NCI-H748 treated with DMSO at 0.1 percent for 48 hours (cell line): ENCODE measurements at regions not wholly inside any gene's neighbourhood (a gene's known extent, or its start where the extent isn't known, plus 50 kb on each side); places are given as distances from the start of the nearest gene placed in this dataset.

Experiments
- DNase-seq: peaks from one replicate; lab custom pipeline; 2025; lab: John Stamatoyannopoulos, UW

DNA sequence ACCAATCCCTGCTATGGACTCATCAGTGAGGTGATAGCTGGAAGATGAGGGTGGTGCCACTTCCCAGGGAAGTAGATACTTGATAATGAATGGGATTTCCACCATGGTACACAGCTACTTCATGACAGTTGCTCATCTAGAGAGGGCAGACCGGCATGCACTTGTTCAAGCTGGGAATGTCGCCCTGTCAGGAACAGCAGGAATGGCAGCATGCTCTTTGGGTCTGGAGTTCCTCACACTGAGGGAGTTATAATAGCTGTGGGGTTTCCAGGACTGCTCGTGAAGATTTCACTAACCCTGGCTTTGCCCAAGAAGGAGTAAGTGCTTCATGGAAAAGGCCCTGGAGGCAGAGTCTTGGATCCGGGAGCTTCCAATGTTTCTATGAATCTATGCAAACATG lies 129.2 kb downstream of the PSMG1 start:
- no peak for DNase-seq

DNA sequence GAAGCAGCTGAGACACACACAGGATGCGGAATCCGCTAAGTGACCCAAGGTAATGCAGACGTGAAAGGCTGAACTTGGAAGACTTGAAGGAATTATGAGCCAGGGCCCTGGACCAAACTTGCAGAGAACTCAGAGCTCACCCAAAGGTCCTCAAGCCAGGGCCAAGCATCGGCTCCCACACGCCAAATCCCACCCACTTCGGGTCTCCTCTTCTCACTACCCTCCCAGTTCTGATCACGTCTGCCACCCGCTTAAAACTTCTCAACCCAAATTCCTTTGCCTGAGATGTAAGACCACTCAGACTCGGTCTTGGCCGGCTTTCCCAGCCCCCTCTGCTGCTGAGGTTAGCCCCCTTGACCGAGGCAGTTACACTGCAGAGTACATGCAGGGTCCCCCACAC lies 130.1 kb downstream of the PSMG1 start:
- no peak for DNase-seq

DNA sequence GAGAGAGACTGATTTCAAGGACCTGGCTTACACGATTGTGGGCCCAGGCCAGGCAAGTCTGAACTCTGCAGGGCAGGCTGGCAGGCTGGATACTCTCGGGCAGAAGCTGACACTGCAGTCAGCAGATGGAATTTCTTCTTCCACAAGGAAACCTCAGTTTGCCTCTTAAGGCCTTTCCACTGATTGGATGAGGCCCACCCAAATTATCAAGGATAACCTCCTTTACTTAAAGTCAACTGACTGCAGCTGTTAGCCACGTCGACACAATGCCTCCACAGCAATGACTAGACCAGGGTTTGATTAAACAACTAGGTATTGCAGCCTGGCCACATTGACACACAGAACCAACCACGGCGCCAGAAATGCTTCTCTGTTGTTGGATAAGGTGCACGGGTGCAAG lies 130.5 kb downstream of the PSMG1 start:
- DNase-seq, result no peak

DNA sequence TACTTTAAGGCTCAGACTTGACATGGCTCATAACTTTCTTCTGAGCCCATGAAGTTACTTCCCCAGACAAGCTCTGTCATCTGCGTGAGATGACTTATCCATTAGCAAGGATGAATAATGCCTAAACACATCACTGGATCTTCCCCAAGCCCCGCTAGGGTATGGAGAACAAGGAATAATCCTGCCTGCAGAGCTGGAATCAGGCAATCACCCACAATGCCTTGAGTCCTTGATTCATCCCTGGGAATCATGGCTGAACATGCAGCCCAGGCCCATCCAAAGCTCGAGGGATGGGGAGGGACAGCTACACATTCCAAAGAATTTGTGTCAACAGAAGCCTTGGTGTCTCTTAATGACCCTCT lies 131.7 kb downstream of the PSMG1 start:
- DNase-seq, result no peak

DNA sequence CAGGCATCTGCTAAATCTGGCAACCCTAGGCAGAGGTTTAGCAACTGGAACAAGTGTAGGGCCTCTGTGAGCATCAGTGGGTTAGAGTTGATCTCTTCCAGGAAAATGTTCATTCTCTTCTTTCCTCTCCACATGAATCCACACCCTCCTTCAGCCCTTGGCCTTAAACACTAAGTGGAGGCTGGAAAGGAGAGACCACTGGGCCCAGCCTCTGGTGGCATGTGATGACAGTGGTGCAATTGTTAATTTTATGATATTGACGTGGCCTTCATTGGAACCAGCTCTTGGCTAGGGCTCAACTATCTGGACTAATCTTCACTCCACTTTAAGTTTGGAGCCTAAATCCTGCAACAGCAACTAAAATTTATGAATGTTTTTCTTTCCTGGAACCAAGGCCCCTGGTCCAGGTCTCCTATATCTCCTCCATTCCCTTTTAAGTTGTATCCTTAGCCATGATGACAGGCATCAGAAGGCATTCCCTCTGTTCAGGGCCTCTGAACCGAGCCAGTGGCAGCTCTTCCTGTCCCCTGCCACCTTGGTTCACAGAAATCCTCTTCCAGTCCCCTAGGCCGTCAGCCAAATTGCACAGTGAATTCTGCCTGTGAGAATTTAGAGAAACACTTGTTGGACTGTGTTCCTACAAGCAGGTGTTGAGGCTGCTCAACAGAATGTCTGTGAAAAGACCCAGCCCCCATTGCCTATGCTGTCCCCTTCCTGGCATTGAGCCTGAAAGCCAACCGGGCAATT lies 132.2 kb downstream of the PSMG1 start:
- no peak for DNase-seq

DNA sequence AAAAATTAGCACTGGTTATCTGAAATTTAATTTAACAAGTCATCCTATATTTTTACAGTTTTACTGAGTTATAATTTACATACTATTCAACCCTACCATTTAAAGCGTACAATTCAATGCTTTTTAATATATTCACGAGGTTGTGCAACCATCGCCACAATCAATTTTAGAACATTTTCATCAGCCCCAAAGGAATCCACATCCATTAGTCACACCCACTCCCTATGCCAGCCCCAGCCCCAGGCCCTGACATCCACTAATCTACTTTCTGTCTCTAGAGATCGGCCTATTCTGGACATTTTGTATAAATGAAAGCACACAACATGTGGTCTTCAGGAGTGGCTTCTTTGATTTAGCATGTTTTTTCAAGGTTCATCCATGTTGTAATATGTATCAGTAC lies 134.7 kb downstream of the PSMG1 start:
- DNase-seq, result no peak

DNA sequence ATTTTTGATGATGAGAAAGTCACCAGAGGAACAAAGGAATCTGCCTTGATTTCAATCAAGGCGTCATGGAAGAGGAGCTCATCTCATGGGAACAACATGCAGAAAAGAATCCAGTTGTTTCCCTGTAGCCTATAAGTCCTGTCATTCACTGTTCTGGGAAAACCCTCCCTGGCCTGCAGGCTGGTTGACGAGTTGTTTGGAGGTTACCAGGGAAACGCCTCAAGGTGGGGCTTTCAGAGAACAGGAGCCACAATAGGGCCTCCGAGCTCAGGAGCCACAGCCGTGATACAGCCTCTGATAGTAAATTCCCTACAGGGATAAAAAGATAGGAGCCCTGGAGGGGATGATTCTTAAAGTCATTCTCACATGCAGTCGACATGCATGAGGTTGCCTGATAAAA lies 135.2 kb downstream of the PSMG1 start:
- DNase-seq, result peak; percentile 77

DNA sequence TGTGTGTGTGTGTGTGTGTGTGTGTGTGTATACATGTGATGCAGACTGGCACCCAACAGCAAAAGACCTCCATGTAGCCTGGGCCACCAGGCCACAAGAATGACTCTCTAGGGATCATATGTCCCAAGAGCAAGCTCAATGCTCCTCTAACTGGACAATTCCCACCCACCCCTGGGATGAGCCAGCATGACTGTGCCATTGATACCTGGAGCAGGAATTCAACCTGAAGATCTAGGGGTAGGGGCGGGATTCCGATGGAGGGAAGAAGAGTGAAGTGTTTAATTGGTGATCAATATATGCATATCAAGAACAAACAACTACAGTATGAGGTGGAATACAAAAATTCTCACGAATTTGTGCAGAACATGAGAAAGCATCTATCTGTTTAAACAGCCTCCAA lies 136.2 kb downstream of the PSMG1 start:
- DNase-seq, result no peak

DNA sequence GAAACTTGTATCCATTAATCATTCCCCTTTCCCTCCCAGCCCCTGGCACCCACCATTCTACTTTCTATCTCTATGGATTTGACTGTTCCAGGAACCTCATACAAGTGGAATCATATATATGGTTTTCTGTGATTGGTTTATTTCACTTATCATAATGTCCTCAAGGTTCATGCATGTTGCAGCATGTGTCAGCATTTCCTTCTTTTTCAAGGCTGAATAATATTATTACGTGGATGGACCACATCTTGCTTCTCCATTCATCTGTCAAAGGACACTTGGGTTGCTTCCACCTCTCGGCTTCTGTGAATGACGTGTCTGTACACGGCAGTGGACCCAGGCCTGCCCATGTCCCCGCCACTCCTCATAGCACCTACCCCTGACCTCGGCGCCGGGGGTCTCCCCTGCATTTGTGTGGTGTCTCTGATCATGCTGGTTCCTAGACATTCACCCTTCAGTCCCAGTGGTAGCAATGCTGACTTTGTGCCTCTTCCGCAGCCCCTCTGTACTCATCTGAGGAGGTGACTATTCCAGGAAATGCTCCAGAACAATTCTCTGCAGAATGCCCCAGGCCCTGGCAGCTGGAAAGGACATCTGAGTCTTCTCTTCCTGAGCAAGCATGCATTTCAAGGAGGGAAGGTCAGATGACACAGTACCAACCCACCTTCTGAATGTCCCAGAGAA lies 136.9 kb downstream of the PSMG1 start:
- no peak for DNase-seq

DNA sequence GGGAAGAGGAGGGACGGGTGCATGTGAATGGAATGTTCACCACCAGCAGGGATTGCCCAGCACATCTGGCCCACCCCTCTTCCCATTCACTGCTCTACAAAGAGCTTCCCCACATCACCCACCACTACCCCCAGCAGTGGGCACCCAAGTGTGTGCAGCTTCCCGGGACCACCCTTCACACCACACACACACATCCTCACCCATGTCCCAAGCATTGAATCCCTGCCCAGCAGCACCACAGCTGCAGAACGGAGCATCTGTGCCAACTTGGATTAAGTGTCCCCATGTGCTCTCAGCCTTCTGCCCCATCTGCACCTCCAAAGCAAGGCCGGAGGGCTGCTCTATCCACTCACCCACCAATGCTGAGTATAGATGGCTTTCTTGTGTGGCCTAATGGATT lies 141.4 kb downstream of the PSMG1 start:
- DNase-seq, result no peak

DNA sequence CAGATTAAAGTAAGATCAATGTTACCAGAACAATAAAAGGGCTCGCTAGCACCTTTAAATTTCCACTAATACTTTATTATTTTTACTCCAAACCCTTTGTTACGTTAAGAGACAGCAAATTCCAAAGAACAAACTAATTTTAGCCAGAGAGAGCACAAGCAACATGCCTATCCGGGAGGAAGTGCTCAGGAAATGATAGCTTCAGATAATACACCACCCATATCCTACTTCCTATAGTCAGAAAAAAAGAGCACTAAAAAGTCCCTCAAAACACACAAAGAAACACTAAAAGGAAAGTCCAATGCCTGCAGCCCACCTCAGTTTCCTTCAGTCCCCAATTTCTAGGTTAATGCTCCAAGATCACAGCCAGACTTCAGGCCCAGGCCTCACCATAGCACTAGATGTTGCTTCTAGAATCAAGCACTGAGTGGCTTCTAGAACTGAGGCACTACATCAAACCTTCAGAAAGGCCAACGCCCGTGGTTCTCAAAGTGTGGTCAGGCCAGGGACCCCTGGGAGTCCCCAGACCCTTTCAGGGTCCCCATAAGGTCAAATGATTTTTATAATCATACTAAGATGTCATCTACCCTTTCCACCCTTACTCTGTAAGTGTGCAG lies 142.6 kb downstream of the PSMG1 start:
- DNase-seq, result no peak

DNA sequence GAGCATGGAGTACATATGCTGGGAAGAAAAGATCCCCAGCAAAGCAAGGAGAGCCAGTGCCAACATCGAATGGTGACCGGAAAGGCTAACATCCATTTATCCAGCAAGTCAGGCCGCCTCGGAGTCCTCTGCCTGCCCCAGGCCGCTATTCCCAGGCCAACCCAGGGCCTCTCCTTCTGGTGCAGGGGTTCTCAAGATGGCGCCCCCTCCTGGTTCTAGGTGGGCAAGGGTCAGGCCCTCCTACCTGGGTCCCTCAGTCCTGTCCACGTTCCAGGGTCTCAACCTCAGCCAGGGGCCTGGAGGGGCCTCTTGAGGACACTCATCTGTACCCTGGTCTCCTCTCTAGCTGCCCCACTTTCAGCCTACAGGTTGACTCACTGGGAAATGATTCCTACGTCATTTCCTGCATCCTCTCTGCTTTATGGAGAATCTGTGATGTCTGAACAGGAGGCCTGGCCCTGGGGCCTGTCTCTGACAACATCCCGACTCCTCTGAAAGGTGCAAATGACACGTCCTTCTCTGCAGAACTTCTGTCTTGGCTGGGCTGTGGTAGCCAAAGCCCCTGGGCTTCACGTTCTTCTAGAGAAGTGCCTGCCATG lies 145.3 kb downstream of the PSMG1 start:
- DNase-seq, result no peak

DNA sequence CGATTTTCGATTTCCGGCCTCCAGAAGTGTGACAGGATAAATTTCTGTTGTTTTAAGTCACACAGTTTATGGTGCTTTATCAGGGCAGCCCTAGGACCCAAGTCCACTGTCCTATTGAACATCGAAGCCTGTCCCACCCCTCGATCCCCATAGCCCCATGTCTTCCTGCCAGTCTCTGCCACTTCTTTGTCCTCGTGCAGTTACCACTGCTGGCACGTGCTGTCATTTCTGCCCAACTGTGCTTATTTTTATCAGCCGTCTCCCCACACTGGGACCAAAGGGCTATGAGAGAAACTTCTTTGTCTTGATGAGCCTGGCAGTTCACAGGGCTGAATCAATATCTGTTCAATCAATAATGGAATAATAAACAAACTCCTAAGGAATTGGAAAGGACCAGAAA lies 146.7 kb downstream of the PSMG1 start:
- DNase-seq, result no peak

DNA sequence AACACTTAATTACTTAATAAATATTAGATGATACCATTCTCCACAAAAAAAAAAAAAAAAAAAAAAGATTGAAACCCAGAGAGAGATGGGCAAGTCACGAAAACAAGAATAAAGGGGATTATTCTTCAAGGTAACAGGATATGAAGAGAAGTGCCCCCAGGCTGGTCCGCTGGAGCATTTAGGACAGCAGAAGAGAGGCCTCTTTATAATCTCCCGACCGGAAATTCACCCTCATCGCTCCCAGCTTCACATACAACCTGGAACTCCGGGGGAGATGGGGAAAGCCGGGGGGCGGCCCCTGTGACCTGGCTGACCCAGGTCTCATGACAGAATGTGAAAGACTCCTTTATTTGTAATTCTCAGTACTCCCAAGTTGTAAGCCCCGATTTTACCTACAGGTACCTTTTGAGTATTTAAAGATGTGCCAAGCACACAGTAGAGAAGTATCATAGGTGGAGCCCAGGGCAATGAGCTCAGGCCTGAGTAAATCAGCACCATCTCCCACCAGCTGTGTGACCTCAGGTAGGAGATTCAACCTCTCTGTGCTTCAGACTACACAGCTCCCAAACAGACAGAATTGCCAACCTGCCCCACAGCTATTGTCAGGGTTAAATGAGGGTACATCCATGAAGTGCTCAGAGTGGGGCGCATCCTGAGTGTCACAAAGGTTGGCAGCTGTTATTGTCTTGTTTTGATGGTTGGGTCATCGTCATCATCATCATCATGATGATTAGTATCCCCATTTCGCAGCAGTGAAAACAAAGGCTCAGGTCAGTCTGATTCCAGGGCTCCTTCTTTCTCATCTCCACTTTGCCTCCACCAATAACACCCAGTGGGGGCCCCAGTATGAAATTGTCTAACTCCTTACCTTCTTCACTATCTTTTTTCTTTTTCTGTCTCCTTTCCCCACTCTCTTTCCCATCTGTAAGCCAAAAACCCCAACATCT lies 148.4 kb downstream of the PSMG1 start:
- DNase-seq, result no peak

DNA sequence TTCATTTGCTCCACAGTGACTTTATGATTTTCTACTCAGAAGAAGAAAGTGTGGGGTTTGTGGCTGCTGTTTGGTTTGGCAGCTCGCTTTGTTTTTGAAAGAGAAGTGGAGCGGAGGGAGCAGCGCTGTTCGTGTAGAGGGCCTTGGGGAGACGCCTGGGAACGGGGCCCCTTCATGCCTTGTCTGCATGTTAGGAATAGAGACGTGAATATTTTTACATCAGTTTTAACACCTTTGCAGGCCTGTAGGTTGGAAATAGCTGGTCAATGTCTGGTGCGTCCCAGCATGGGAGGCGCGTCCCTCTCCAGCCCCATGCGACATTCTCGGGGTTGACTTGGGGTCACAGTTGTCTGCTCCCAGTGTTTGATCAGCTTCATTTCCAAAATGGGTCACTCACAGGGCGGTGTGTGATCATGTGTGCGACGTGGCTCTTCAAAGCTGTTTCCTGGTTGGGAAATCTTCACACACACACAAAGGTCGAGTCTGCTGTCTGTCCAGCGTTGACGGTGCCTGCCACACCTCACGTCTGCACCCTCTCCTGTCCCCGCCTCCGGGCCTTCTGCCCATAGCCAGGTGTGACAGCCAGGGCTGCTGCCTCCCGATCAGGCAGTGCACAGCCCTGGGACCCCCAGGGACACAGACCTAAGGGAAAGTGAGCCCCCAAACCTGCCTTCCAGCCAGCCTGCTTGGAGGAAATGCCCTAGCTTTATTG lies 149.2 kb downstream of the PSMG1 start:
- DNase-seq, result no peak

DNA sequence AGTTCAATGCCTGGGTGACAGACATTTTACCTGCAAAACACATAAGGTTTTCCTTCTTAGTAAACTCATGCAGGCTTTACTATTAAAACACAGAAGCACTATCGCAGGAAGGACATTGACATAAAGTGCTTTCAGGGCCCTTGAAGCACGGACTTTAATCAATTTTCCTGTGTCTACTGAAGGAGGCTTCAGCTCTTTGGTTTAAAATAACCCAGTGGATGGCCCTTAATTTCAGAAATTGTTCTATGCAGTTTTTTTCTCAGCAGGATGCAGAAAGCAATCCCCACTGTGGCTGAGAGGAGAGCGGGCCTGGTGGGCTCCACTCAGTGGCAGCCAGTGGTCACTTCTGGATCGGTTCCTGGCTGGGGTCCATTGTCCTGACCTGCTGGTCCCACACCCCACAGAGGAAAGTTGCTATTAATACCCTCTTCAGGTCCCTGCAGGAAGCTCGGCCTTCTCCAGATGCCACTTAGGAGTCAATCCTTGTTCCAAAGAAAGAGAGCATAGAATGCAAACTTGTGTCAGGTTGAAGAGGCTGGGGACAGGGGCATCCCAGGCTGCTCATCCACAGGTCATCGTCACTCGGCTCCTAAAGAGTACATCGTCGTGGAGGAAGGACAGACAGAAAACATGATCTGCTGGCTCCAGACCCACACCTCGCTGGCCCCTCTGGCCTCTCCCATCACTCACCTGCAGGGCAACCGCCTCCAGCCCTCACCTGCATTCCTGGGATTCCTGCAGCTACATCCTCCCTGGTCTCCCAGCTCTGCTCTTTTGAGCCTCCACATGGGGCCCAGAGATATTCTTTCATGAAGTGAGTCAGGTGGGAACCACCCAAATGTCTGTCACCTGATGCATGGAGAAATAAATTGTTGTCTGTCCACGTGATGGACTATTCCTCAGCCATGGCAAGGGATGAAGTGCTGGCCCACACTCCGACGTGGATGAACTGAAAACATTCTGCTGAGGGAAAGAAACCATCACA lies 153.1 kb downstream of the PSMG1 start:
- DNase-seq, result no peak

DNA sequence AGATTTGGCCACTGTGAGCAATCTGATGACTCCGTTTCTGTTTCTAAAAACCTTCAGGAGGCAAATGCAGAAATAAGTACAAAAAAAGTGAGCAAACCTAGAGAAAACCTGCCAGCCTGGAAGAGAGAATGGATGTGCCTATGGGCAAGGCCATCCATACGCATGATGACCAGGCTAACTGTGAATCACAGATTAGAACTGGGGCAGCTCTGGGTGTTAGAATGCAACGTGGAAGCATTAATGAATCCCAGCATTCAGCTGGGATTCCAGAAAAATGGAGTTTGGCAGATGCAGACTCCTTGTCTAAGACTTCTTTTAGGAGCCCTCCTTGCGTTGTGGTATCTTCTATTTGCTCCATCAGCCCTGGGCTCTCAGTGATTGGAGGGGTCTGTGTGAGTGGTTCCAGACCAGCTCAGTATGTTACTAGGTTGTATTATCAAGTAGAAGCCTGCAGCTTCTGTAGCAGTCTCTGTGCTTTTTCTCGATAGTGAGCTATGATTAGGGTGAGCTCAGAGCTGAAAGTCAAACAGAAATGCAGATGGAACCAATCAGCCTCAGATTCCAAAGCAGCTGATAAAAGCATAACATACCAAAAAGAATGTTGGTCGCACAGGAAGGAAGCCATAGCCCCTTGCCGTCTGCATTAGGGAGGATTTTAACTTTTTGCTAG lies 154.0 kb downstream of the PSMG1 start:
- DNase-seq, result no peak

DNA sequence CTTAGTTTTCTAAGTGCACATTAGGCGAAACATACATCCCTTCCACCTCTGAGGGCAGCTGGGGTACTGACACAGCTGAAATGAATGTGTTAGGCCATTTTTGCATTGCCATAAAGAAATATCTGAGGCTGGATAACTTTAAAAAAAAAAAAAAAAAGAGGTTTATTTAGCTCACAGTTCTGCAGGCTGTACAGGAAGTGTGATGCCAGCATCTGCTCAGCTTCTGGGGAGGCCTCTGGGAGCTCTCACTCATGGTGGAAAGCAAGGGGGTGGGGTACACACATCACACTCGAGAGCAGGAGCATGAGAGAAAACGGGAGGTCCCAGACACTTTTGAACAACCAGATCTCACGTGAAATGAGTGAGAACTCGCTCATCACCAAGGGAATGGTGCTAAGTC lies 158.1 kb downstream of the PSMG1 start:
- DNase-seq, result no peak

DNA sequence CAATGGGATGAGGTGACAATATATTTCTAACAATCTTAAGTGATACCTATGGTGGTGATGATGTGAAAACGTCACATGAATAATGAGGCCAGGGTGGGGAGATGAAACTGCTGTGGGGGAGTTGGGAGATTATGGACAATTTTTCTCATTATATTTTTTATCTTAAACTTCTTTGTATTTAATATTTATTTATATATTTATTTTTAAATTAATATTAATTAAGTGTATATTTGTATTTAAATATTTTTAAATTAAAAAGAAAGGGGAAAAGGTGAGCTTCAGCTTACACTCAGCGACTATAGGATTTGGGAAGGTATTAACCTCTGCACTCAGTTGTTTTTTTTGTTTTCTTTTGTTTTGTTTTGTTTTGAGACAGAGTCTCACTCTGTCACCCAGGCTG lies 158.7 kb downstream of the PSMG1 start:
- no peak for DNase-seq
